HepG2 (cell line): ENCODE measurements at regions not wholly inside any gene's neighbourhood (a gene's known extent, or its start where the extent isn't known, plus 50 kb on each side); places are given as distances from the start of the nearest gene placed in this dataset.

Experiments
- IKZF1 ChIP-seq: fragments of 450-650 bp; IDR thresholded peaks from 2 replicates; pipeline ENCODE4 v1.7.1; 2016
- MLXIP ChIP-seq: sonication (generic); formaldehyde crosslinking; IDR thresholded peaks from 2 replicates; pipeline ENCODE4 v1.9.0; 2021; ENCODE audit warnings: missing genetic modification reagents, borderline replicate concordance
- RBFOX2 ChIP-seq: fragments of 200-400 bp; formaldehyde crosslinking; IDR thresholded peaks from 2 replicates; pipeline ENCODE4 v1.6.1; 2017; ENCODE audit warnings: low read depth, mild to moderate bottlenecking, low read length
- TBL1XR1 ChIP-seq: fragments of 150-350 bp; IDR thresholded peaks from 2 replicates; pipeline ENCODE4 v1.6.1; 2014; ENCODE audit warnings: borderline replicate concordance, low read length; ENCODE audit not compliant: partially characterized antibody
- ZNF160 ChIP-seq: sonication (generic); formaldehyde crosslinking; IDR thresholded peaks from 2 replicates; pipeline ENCODE4 v1.8.0; 2022; ENCODE audit warnings: mild to moderate bottlenecking, inconsistent platforms, missing genetic modification reagents
- ZNF574 ChIP-seq: sonication (generic); formaldehyde crosslinking; IDR thresholded peaks from 2 replicates; pipeline ENCODE4 v1.4.0; 2020; ENCODE audit warnings: missing genetic modification reagents
- TF ChIP-seq, protein P1 (sequence below): sonication (generic); formaldehyde crosslinking; IDR thresholded peaks from 2 replicates; pipeline ENCODE4 v1.4.0; 2020; ENCODE audit warnings: missing genetic modification reagents, borderline replicate concordance

DNA sequence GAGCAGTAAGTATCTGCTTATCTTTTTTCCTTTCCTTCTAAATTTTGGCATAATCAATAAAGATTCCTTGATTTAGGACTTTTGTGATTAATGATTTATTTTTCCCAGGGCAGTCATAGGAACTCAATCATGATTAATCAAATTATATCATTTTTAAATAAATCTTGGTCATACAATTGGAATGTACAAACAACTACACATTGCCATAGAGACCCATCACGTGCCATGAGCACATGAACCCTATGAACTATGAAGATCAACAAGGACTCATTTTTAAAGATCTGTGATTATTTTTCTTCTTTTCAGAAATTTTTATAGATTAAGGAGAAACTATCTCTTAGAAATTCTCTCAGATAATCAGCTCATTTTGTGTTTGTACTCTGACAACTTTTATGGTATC, 622.4 kb downstream of the BCKDHB start (continued):
- TF ChIP-seq ZNF574 (CRISPR knock-in tag), result no peak
- TF ChIP-seq IKZF1, result no peak
- TF ChIP-seq RBFOX2, result no peak
- TF ChIP-seq, protein P1, sequence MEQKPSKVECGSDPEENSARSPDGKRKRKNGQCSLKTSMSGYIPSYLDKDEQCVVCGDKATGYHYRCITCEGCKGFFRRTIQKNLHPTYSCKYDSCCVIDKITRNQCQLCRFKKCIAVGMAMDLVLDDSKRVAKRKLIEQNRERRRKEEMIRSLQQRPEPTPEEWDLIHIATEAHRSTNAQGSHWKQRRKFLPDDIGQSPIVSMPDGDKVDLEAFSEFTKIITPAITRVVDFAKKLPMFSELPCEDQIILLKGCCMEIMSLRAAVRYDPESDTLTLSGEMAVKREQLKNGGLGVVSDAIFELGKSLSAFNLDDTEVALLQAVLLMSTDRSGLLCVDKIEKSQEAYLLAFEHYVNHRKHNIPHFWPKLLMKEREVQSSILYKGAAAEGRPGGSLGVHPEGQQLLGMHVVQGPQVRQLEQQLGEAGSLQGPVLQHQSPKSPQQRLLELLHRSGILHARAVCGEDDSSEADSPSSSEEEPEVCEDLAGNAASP (CRISPR knock-in tag), result no peak
- no peak for TF ChIP-seq ZNF160
- TF ChIP-seq TBL1XR1, result no peak
- no peak for TF ChIP-seq MLXIP (CRISPR knock-in tag)
- TF ChIP-seq, all 625 proteins: peak for 0
